ENCODE measurements at regions not wholly inside any gene's neighbourhood (a gene's known extent, or its start where the extent isn't known, plus 50 kb on each side); places are given as distances from the start of the nearest gene placed in this dataset.

- ChIA-PET POLR2A (no interaction called here), CTCF (interaction anchor here (0.9 to 1.6 kb wide), 3 partner anchors 9 to 161 kb away, joined by 3 to 5 read pairs (median 3); no protein-coding TSS in a partner anchor)
- no peak overlapping the region for H3K4me3 ChIP-seq (ENCODE audit: low read depth, low read length)
- H3K36me3 ChIP-seq (ENCODE audit: control insufficient read depth, insufficient read depth, low read length), result no peaks in the 10 kb centered on the region
- DNase-seq (ENCODE audit: low read depth), result no peak
- TF ChIP-seq CTCF (IDR thresholded peaks at IDR 0.05; ENCODE audit: insufficient read depth, low read depth, low read length), result no peak
- no peaks in the 10 kb centered on the region for H3K27me3 ChIP-seq (ENCODE audit: control insufficient read depth, insufficient read depth, low read length)
Measured at GRCh38 chr1:207243442-207244408, 77.8 kb upstream of the CD55 start.

GRCh38 chr1:207244409-207244801 lies 77.1 kb upstream of the CD55 start:
- POLR2A ChIA-PET, result no interaction called here
- Histone ChIP-seq H3K36me3 (ENCODE audit: control insufficient read depth, insufficient read depth, low read length) (no peaks in the 10 kb centered on the region), H3K4me3 (ENCODE audit: low read depth, low read length) (no peak overlapping the region), H3K27me3 (ENCODE audit: control insufficient read depth, insufficient read depth, low read length) (no peaks in the 10 kb centered on the region)
- TF ChIP-seq CTCF (IDR thresholded peaks at IDR 0.05; ENCODE audit: insufficient read depth, low read depth, low read length), result no peak
- no peak for DNase-seq (ENCODE audit: low read depth)
- CTCF ChIA-PET, result interaction anchor here (0.9 to 1.6 kb wide), 3 partner anchors 8 to 161 kb away, joined by 3 to 5 read pairs (median 3); no protein-coding TSS in a partner anchor

DNA sequence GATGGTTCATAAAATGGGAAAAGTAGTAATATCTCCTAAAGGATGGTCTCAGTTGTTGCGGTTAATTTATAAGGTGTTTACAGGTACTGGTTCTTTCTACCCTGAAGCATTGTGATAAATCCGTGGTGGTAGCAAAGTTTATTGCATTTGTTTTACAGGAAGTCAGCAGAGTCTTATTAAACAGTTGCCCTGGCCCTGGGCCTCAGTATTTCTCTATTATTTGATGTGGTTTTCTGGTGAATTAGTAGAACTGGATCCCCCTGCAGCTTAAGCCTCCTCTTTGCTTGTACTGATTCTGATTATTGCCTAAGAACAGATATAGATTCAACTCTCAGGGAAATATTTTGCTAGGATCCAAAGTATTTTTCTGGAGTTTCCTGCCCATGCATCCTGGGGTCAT lies 76.4 kb upstream of the CD55 start:
- DNase-seq (ENCODE audit: low read depth), result no peak
- no peaks in the 10 kb centered on the region for H3K36me3 ChIP-seq (ENCODE audit: control insufficient read depth, insufficient read depth, low read length)
- no peak for TF ChIP-seq CTCF (IDR thresholded peaks at IDR 0.05; ENCODE audit: insufficient read depth, low read depth, low read length)
- no peaks in the 10 kb centered on the region for H3K27me3 ChIP-seq (ENCODE audit: control insufficient read depth, insufficient read depth, low read length)
- CTCF ChIA-PET, result interaction anchor here (1.3 to 1.6 kb wide), 2 partner anchors 14 to 160 kb away, joined by 3 to 5 read pairs; no protein-coding TSS in a partner anchor
- no peak overlapping the region for H3K4me3 ChIP-seq (ENCODE audit: low read depth, low read length)
- POLR2A ChIA-PET, result no interaction called here

- ChIA-PET CTCF (interaction anchor here (1.2 kb wide), 1 partner anchor 11 kb away, joined by 4 read pairs; no protein-coding TSS in a partner anchor), POLR2A (no interaction called here)
- no peak overlapping the region for H3K4me3 ChIP-seq (ENCODE audit: low read depth, low read length)
- H3K27me3 ChIP-seq (ENCODE audit: control insufficient read depth, insufficient read depth, low read length), result no peaks in the 10 kb centered on the region
- no peak for DNase-seq (ENCODE audit: low read depth)
- TF ChIP-seq CTCF (IDR thresholded peaks at IDR 0.05; ENCODE audit: insufficient read depth, low read depth, low read length), result no peak
- no peaks in the 10 kb centered on the region for H3K36me3 ChIP-seq (ENCODE audit: control insufficient read depth, insufficient read depth, low read length)
Measured at GRCh38 chr1:207248544-207249198, 72.8 kb upstream of the CD55 start.

- POLR2A ChIA-PET, result no interaction called here
- Histone ChIP-seq H3K27me3 (ENCODE audit: control insufficient read depth, insufficient read depth, low read length) (no peaks in the 10 kb centered on the region), H3K36me3 (ENCODE audit: control insufficient read depth, insufficient read depth, low read length) (no peaks in the 10 kb centered on the region), H3K4me3 (ENCODE audit: low read depth, low read length) (no peak overlapping the region)
- no peak for DNase-seq (ENCODE audit: low read depth)
- TF ChIP-seq CTCF (IDR thresholded peaks at IDR 0.05; ENCODE audit: insufficient read depth, low read depth, low read length), result no peak
- CTCF ChIA-PET, result no interaction called here
Measured at GRCh38 chr1:207250431-207250830, 71.0 kb upstream of the CD55 start.
